ENCODE measurements at regions not wholly inside any gene's neighbourhood (a gene's known extent, or its start where the extent isn't known, plus 50 kb on each side); places are given as distances from the start of the nearest gene placed in this dataset.

GRCh38 chr4:151573945-151574344 lies 165.0 kb downstream of the FHIP1A start:
- H3K27ac ChIP-seq (ENCODE audit: low read depth, low read length) = no peak overlapping the region
- H3K9me3 ChIP-seq (ENCODE audit: insufficient read depth, low read length) = no peaks in the 10 kb centered on the region
- no peak overlapping the region for H2AFZ ChIP-seq (ENCODE audit: low read depth, low read length, severe bottlenecking)
- no peak for TF ChIP-seq EZH2phosphoT487 (conservative IDR thresholded peaks at IDR 0.05; ENCODE audit: low read length)
- TF ChIP-seq, protein P1, sequence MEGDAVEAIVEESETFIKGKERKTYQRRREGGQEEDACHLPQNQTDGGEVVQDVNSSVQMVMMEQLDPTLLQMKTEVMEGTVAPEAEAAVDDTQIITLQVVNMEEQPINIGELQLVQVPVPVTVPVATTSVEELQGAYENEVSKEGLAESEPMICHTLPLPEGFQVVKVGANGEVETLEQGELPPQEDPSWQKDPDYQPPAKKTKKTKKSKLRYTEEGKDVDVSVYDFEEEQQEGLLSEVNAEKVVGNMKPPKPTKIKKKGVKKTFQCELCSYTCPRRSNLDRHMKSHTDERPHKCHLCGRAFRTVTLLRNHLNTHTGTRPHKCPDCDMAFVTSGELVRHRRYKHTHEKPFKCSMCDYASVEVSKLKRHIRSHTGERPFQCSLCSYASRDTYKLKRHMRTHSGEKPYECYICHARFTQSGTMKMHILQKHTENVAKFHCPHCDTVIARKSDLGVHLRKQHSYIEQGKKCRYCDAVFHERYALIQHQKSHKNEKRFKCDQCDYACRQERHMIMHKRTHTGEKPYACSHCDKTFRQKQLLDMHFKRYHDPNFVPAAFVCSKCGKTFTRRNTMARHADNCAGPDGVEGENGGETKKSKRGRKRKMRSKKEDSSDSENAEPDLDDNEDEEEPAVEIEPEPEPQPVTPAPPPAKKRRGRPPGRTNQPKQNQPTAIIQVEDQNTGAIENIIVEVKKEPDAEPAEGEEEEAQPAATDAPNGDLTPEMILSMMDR (IDR thresholded peaks at IDR 0.05; ENCODE audit: insufficient read depth, low read length, poor library complexity, severe bottlenecking) = no peak
- H3K4me2 ChIP-seq (ENCODE audit: low read depth, low read length, poor library complexity, severe bottlenecking) = no peak overlapping the region
- H3K36me3 ChIP-seq (ENCODE audit: low read length) = no peaks in the 10 kb centered on the region
- no peaks in the 10 kb centered on the region for H4K20me1 ChIP-seq (ENCODE audit: low read depth, low read length)
- no peaks in the 10 kb centered on the region for H3F3A ChIP-seq (ENCODE audit: insufficient read depth)
- H3K27me3 ChIP-seq (ENCODE audit: low read length) = no peaks in the 10 kb centered on the region
- H3K9me2 ChIP-seq (replicated peaks; ENCODE audit: insufficient read depth, low read length) = no peaks in the 10 kb centered on the region
- H3K9ac ChIP-seq (ENCODE audit: low read length) = no peak overlapping the region
- H3K79me2 ChIP-seq (ENCODE audit: insufficient read depth, low read length) = no peaks in the 10 kb centered on the region
- no peak overlapping the region for H3K4me3 ChIP-seq (ENCODE audit: insufficient read depth, low read length, poor library complexity, severe bottlenecking)

DNA sequence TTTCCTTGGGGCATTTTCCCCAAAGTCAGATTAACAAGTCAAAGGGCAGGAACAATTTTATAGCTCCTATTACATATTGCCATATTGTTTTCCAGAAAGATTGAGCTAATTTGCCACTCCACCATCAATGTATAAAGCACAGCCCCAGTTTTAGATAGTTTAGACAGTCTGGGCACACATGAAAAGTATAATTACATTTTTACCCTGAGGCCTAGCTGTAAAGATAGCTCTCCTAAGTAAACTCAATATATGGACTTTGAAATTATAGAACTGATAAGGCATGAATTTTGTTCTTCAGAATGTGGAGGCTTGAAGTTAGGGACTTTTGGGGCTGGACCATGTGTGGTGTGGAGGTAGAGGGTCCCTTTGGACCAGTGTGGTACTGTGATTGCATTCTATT lies 166.0 kb downstream of the FHIP1A start:
- Histone ChIP-seq H3K79me2 (ENCODE audit: insufficient read depth, low read length) (no peaks in the 10 kb centered on the region), H3F3A (ENCODE audit: insufficient read depth) (no peaks in the 10 kb centered on the region), H4K20me1 (ENCODE audit: low read depth, low read length) (no peaks in the 10 kb centered on the region), H3K9me3 (ENCODE audit: insufficient read depth, low read length) (no peaks in the 10 kb centered on the region), H3K36me3 (ENCODE audit: low read length) (no peaks in the 10 kb centered on the region), H3K27ac (ENCODE audit: low read depth, low read length) (no peak overlapping the region), H3K4me2 (ENCODE audit: low read depth, low read length, poor library complexity, severe bottlenecking) (no peak overlapping the region), H3K27me3 (ENCODE audit: low read length) (no peaks in the 10 kb centered on the region), H2AFZ (ENCODE audit: low read depth, low read length, severe bottlenecking) (no peak overlapping the region), H3K9ac (ENCODE audit: low read length) (no peak overlapping the region), H3K4me3 (ENCODE audit: insufficient read depth, low read length, poor library complexity, severe bottlenecking) (no peak overlapping the region), H3K9me2 (replicated peaks; ENCODE audit: insufficient read depth, low read length) (no peaks in the 10 kb centered on the region)
- no peak for TF ChIP-seq EZH2phosphoT487 (conservative IDR thresholded peaks at IDR 0.05; ENCODE audit: low read length)

DNA sequence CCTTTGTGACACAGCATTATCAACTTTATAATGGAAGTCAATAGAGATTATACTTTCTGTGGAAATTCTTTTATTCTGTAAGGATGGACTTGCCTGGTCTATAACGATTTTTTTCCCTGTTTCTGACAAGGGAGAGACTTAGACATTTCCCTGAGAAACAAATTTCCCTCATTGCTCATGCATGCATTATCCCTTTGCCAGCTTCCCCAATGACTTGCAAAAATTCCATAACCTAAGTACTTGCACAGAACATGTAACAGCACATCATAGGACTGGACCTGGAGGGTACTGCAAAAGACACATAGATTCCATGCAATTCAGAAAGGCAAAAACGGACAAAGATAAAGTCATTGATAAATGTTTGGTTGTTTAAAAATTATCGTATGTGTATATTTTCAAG lies 166.7 kb downstream of the FHIP1A start:
- no peaks in the 10 kb centered on the region for H3K36me3 ChIP-seq (ENCODE audit: low read length)
- H4K20me1 ChIP-seq (ENCODE audit: low read depth, low read length) = no peaks in the 10 kb centered on the region
- no peaks in the 10 kb centered on the region for H3K9me3 ChIP-seq (ENCODE audit: insufficient read depth, low read length)
- no peaks in the 10 kb centered on the region for H3K27me3 ChIP-seq (ENCODE audit: low read length)
- no peak overlapping the region for H3K27ac ChIP-seq (ENCODE audit: low read depth, low read length)
- H3K9ac ChIP-seq (ENCODE audit: low read length) = no peak overlapping the region
- H3K4me3 ChIP-seq (ENCODE audit: insufficient read depth, low read length, poor library complexity, severe bottlenecking) = no peak overlapping the region
- H3K4me2 ChIP-seq (ENCODE audit: low read depth, low read length, poor library complexity, severe bottlenecking) = no peak overlapping the region
- no peaks in the 10 kb centered on the region for H3K79me2 ChIP-seq (ENCODE audit: insufficient read depth, low read length)
- no peak for TF ChIP-seq EZH2phosphoT487 (conservative IDR thresholded peaks at IDR 0.05; ENCODE audit: low read length)
- TF ChIP-seq, protein P1 (IDR thresholded peaks at IDR 0.05; ENCODE audit: insufficient read depth, low read length, poor library complexity, severe bottlenecking) = no peak
- H3F3A ChIP-seq (ENCODE audit: insufficient read depth) = no peaks in the 10 kb centered on the region
- no peak overlapping the region for H2AFZ ChIP-seq (ENCODE audit: low read depth, low read length, severe bottlenecking)
- no peaks in the 10 kb centered on the region for H3K9me2 ChIP-seq (replicated peaks; ENCODE audit: insufficient read depth, low read length)

DNA sequence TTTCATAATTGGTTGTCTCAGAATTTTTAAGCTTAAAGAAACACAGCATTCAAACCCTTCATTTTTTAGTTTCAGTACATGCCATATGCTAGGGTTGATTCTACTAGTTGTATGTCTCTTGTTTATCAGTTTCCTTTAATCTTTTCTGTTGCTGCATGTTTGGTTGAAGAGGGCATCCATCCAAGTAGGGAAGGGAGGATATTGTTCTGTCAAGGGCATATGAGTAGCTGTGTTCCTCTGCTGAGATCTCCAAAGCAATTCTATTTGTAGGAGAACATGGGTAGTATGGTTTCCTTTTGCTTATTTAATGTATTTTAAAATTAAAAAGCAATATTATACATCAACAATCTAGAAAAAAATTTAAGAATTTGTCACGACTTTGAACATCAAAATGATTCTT lies 167.7 kb downstream of the FHIP1A start:
- Histone ChIP-seq H3F3A (ENCODE audit: insufficient read depth) (no peaks in the 10 kb centered on the region), H3K9ac (ENCODE audit: low read length) (no peak overlapping the region), H3K27ac (ENCODE audit: low read depth, low read length) (no peak overlapping the region), H4K20me1 (ENCODE audit: low read depth, low read length) (no peaks in the 10 kb centered on the region), H3K36me3 (ENCODE audit: low read length) (no peaks in the 10 kb centered on the region), H3K79me2 (ENCODE audit: insufficient read depth, low read length) (no peaks in the 10 kb centered on the region), H3K9me3 (ENCODE audit: insufficient read depth, low read length) (no peaks in the 10 kb centered on the region), H3K27me3 (ENCODE audit: low read length) (no peaks in the 10 kb centered on the region), H3K4me3 (ENCODE audit: insufficient read depth, low read length, poor library complexity, severe bottlenecking) (no peak overlapping the region), H2AFZ (ENCODE audit: low read depth, low read length, severe bottlenecking) (no peak overlapping the region), H3K9me2 (replicated peaks; ENCODE audit: insufficient read depth, low read length) (no peaks in the 10 kb centered on the region), H3K4me2 (ENCODE audit: low read depth, low read length, poor library complexity, severe bottlenecking) (no peak overlapping the region)
- TF ChIP-seq, protein P1 (IDR thresholded peaks at IDR 0.05; ENCODE audit: insufficient read depth, low read length, poor library complexity, severe bottlenecking) = no peak
- no peak for TF ChIP-seq EZH2phosphoT487 (conservative IDR thresholded peaks at IDR 0.05; ENCODE audit: low read length)

Data from SU-DHL-6 (cell line).